Activated CD4-positive, alpha-beta T cell treated with anti-CD3 and anti-CD28 coated beads, Interleukin-2, Interleukin-6, amounts not matched to agents 100 ng/mL and 50 ng/mL, durations not matched to agents 16 hours and 8 hours (primary cell): ENCODE measurements at regions not wholly inside any gene's neighbourhood (a gene's known extent, or its start where the extent isn't known, plus 50 kb on each side); places are given as distances from the start of the nearest gene placed in this dataset.
A peak's percentile ranks its signal among the peaks of the same experiment; 100 is the strongest.

Experiments
- DNase-seq: peaks from one replicate; pipeline ENCODE4 v3.0.0-alpha.2; 2020

GRCh38 chr11:88231894-88232482 lies 56.7 kb upstream of the RAB38 start:
- DNase-seq = peak; percentile 48

GRCh38 chr11:88229303-88229702 lies 54.1 kb upstream of the RAB38 start:
- DNase-seq = no peak
